NK-92 treated with Interleukin-12 subunit alpha and Interleukin-12 subunit beta, amount 100 ng/mL, for 24 hours (cell line): ENCODE measurements at regions not wholly inside any gene's neighbourhood (a gene's known extent, or its start where the extent isn't known, plus 50 kb on each side); places are given as distances from the start of the nearest gene placed in this dataset.
"Not testable (repeated sequence)": the region's sequence is repeated elsewhere in the genome, so short reads cannot be mapped to it uniquely, and the experiment has no call there.

ENCODE experiments used
- DNase-seq: peaks from one replicate; lab custom pipeline; 2025; lab: John Stamatoyannopoulos, UW

DNA sequence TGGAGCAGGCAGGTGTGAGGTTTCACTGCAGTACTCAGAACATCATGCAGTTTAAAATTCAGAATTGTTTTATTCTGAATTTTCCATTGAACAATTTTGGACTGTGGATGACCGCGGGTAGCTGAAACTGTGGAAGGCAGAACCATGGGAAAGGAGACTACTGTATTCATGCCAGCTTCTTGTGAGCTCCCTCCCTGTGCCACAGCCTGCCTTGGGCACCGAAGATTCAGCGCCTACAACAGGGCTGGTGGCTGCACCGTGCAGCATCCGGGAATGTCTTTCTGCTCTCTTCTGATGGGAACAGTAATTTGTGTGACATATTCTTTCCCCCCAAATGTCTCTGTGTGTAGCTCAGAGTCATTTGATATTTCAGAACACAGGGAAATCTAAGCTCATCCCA lies 118.5 kb upstream of the NKX1-1 start:
- no peak for DNase-seq

DNA sequence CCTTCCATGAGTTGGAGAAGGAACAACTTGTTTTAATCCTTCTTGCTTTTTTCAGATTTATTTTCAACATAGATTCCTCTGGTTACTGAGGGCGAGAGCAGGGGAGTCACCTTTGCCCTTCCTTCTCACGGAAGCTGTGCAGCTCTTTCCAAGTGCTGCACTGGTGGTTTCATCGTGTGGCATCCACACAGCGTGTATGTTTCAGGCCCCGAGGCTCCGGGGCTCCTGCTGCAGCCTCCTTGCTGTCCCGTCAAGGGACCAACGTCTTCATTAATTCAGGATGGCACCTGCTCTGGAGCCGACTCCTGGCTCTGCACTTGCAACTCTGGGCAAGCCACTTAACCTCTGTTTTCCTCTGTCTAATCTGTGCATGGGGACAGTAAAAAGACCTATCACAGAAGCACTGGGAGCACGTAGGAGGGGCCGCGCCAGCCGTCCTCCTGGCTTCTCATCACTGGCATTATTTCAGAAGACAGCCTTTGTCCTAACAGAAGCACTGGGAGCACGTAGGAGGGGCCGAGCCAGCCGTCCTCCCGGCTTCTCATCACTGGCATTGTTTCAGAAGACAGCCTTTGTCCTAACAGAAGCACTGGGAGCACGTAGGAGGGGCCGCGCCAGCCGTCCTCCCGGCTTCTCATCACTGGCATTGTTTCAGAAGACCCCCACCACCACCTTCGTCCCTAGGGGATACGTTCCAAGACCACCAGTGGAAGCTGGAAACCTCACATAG lies 117.8 kb upstream of the NKX1-1 start:
- no peak for DNase-seq

DNA sequence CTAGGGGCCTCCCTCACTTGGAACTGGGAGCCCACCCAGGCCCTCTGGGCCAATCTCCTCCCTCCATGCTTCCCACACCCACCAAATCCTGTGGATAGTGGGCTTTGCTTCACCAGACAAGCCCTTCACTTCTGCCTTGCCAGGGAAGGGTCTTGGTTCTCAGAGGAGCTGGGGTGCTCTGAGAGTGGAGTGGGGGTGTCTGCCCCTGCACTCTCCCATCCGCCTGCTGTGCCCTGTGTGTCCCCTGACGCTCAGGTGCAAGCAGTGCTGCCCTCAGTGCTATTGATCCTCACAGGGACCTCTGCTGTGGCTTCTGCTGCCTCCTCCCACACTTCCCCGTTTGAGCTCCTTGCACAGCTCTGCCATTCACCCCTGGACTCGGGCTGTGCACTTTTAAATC lies 117.3 kb upstream of the NKX1-1 start:
- DNase-seq: no peak

DNA sequence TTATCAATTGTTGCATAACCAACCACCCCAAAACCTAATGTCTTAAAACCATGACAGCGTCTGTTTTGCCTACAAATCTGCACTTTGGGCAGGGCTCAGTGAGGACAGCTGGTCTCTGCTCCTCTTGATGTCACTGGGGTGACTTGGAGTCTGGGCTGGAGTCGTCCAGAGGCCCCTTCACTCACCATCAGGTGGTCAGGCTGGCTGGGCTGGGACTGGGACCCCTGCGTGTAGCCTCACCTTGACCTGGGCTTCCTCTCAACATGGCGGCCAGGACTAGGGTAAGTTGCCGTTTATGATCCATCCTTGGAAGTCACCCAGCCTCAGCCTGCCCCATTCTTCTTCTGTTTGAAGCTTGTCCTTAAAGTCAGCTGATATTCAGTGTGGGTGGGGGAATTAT lies 116.8 kb upstream of the NKX1-1 start:
- DNase-seq: no peak

DNA sequence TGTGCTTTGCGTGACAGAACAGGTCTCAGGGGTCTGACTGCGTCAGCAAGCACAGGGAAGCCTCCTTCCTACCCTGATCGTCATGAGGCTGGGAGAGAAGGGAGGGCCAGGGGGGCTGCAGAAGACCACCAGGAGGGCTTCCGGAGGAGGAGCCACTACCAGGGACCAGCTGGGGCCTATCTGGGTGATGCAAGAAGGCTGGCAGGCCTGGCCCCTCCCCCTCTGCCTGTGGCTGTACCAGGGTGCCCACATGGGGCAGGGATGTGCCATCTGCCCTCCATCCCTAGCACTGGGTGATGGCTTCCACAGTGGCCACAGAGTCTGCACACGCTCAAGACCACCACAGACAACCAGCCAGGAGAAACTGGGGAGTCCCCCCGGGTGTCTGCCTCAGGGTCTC lies 116.4 kb upstream of the NKX1-1 start:
- DNase-seq: no peak

DNA sequence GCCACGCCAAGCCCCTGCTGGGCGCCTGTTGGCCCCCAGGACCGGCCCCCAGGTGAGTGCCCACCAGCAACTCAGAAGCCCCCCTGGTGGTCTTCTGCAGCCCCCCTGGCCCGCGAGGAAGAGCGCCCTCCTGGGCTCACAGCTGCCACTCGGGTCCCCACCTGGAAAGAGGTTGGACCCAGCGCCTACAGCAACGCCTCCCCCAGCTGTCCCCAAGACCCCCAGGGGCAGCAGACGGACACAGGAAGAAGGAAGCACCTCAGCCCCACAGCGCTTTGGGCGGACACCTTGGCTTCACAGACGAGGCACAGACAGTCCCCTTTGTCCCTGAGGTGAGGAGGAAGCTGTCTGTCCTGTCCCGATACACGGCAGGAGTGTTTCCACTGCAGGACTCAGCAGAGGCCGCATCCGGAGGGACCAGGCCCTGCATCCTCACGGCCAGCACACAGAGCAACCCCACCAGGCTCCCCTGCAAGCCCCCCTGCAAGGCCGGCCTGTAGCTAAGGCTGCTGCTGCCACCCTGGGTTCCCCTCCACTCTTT lies 115.6 kb upstream of the NKX1-1 start:
- no peak for DNase-seq

DNA sequence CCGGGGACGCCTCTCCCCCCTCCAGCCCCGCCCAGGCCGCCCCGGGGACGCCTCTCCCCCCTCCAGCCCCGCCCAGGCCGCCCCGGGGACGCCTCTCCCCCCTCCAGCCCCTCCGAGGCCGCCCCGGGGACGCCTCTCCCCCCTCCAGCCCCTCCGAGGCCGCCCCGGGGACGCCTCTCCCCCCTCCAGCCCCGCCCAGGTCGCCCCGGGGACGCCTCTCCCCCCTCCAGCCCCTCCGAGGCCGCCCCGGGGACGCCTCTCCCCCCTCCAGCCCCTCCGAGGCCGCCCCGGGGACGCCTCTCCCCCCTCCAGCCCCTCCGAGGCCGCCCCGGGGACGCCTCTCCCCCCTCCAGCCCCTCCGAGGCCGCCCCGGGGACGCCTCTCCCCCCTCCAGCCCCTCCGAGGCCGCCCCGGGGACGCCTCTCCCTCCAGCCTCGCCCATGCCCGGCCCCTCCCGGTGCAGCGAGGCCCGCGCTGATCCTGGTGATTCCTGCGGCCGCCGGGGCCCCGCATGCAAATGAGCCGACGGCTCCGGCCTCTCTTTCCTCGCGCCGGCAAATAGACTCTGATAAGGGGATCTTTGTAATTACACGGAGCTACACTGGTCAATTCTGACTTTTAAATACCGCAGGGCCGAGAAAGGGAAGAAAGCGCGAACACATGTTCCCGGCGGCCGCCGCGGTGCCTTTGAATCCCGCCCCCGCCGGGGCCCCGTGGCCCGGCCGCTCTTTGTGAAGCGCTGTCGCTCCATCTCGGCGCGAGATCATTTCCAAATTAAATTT lies 114.7 kb upstream of the NKX1-1 start:
- not testable (repeated sequence) for DNase-seq

DNA sequence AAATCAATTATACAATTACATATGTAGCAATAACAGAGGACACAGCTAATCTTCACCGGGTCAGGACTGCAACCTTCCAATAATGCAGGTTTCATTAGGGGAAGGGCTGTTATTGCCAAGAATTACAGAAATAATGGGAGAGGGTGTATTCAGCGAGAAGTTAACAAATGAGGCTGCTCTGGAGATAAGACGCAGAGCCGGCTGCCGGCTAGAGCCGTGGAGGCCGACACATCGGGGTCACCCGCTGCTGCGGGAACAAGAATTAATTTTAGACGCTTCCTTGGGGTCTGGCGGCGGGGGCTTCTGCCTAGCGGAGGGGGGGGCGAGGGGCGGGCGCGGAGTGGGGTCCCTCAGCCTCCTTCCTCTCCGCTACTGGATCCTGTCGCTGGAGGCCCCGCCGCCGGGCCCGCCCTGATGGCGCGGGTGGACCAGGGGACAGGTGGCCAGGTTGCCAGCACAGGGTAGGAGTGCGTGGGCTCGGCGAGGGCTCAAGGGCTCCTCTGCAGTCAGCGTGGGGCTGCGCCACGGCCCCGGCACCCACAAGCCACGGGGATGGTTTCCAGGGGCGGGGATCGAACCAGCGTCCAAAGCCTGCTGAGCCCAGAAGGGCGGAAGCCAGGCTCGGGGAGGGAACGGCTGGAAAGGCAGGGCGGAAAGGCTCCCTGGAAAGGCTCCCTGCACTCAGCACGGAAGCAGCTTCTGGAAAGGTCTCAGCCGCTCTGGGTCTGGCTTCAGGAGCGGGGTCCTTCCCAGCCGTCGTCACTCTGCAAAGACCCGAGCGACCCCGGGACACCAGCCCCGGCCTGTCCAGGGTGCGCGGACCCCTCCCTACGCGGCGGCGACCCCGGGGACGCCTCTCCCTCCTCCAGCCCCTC lies 113.8 kb upstream of the NKX1-1 start:
- no peak for DNase-seq

DNA sequence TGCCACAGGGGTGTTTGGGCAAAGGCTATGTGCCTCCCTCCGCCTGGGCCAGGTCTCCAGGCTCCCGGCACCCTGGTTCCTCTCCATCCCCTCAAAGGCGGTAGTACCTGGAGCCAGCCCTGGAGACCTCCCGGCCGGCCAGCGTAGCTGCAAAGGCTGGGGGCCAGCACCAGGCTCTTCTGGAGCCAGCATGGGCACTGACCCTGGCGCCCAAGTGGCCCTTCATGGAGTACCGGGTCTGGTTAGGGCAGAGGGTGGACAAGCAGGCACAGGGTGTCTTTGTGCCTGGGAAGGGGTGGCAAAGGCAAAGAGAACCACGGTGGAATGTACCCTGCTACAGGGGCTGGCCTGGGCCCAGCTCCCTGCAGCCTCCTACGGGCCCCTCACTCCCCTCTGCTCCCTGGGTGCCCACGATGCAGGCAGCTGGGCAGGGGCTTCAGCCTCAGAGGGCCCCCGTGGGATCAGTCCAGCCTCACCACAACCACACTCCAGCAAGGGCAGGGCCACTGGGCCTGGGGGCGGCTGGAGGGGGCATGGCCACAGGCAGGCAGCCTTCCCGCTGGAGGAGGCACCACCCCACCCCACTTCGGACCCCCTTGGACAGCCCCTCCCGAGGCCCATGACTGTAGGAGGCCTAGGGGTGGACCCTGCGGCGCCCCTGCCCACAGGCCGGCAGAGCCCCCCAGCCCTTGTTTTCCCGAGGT lies 112.9 kb upstream of the NKX1-1 start:
- DNase-seq: no peak

DNA sequence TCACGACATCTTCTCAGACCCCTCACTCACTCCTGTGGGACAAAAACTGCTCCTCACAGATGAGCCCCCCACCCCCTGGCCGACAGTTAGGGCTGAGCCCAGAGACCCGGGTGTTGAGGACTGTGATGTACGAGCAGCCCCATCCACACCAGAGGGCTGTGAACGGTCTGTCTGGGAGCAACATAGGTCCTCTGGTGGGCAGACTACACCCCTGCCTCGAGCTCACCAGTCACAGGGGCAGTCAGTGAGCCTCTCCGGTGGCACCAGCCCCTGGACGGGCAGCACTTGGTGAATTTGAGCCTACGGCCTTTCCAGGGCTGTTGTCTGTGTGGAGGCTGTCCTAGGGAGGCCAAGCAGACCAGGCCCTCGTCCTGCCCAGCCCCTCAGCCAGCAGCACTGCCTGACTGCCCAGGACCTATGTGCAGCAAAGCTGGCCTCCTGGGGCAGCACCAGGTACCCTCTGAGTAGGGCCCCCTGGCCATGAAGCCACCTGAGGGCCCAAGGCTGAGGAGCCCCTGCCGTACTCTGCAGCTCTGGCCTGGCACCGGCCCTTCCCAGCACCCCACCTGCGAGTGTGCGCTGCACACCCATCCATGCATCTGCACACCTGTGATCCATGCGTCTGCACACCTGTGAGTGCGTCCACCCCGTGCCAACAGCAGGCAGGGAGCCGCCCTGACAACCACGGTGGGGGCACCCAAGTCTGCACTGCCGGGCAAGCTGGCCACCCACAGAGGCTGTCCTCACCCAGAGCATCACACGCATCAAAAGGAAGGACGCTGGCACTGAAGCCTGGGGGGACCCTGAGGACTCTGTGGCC lies 111.6 kb upstream of the NKX1-1 start:
- DNase-seq: no peak

DNA sequence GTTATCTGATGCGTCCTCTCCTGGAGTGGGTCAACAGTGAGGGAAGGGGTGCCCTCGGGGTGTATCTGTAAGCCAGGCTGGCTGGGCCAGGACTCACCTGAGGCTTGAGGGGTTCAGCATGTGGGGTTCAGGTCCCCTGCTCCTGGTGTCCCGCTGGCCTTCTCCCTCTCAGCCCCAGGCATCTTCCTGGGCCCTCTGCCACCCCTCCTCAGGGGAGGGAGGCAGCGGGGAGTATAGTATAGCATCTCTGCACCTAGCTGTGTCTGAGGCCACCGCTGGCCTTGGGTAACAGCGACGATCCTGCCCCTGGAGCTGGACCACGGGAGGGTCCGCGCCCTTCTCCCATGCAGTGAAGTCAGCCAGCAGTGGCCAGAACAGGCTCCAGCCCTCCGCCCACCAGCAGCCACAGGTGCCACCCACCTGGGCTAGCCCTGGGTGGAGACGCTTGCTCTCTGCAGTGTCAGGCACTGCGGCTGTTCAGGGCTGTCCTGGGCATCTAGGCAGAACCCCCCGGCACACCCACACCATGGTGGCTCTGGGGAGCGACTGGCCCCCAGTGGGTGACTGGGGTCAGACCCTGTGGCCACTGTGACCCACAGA lies 110.7 kb upstream of the NKX1-1 start:
- DNase-seq: no peak

DNA sequence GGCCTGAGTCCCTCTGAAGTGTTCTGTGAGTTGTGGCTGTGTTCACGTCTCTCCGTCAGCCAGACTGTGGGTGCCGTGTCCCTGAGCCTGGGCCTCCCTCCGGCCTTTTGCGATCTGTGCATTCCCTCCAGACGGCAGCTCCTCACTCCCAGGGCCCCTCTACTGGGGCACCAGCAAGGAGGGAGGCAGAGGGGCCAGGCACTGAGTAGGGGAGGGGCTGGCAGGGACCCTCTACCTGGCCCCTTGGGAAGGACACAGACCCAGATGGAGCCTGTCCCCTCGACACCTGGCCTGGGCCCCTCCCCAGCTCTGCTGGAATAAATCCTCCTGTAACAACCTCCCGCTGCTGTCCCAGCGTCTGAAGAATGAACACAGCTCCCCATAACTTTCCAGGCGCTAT lies 110.0 kb upstream of the NKX1-1 start:
- DNase-seq: no peak

DNA sequence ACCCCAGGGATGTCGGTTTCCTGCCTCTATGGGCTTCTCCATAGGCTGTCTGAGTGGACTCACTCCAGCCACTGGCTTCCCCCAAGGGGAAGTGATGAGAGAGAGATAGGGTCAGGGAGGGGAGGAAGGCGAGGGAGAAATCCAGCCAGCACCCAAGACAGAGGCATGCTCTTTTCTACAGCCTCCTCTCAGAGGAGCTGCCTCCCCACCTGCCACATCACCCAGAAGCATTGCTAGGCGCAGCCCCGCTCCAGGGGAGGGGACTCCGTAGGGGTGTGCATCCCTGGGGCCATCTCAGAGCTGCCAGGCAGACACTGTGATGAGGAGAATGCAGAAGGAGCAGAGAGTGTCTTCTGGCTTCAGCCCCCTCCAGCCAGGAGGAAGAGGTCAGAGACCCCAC lies 109.5 kb upstream of the NKX1-1 start:
- DNase-seq: no peak

DNA sequence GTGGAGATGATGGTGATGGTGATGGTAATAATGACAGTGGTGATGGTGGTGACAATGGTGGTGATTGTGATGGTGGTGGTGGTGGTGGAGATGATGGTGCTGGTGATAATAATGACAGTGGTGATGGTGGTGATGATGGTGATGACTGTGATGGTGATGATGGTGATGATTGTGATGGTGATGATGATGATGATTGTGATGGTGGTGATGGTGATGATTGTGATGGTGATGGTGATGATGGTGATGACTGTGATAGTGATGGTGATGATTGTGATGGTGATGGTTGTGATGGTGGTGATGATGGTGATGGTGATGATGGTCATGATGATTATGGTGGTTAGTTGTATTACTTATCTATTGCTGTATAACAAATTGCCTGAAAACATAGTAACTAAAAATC lies 108.9 kb upstream of the NKX1-1 start:
- no peak for DNase-seq

DNA sequence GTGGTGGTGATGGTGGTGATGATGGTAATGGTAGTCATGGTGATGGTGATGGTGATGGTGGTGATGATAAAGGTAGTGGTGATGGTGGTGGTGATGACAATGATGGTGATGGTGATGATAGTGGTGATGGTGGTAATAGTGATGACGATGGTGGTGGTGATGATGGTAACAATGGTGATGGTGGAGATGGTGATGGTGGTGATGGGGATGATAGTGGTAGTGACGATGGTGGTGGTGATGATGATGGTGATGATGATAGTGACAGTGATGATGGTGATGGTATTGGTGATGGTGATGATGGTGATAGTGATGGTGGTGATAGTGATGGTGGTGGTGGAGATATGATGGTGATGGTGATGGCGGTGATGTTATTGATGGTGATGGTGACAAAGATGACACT lies 108.4 kb upstream of the NKX1-1 start:
- DNase-seq: no peak

DNA sequence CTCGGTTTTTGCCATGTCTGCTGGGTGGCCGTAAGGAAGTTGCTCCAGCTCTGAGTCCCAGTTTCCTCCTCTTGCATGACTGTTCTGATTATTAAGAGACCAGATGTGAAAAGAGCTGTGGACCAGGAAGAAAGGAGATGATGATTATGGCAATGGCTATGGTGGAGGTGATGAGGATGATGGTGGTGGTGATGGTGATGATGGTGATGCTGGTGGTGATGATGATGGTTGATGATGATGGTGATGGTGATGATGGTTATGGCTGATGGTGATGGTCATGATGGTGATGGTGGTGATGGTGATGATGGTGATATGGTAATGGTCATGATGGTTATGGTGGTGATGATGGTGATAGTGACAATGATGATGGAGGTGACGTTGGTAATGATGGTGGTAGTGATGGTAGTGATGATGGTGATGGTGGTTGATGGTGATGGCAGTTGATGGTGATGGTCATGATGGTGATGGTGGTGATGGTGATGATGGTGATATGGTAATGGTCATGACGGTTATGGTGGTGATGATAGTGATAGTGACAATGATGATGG lies 107.8 kb upstream of the NKX1-1 start:
- no peak for DNase-seq

DNA sequence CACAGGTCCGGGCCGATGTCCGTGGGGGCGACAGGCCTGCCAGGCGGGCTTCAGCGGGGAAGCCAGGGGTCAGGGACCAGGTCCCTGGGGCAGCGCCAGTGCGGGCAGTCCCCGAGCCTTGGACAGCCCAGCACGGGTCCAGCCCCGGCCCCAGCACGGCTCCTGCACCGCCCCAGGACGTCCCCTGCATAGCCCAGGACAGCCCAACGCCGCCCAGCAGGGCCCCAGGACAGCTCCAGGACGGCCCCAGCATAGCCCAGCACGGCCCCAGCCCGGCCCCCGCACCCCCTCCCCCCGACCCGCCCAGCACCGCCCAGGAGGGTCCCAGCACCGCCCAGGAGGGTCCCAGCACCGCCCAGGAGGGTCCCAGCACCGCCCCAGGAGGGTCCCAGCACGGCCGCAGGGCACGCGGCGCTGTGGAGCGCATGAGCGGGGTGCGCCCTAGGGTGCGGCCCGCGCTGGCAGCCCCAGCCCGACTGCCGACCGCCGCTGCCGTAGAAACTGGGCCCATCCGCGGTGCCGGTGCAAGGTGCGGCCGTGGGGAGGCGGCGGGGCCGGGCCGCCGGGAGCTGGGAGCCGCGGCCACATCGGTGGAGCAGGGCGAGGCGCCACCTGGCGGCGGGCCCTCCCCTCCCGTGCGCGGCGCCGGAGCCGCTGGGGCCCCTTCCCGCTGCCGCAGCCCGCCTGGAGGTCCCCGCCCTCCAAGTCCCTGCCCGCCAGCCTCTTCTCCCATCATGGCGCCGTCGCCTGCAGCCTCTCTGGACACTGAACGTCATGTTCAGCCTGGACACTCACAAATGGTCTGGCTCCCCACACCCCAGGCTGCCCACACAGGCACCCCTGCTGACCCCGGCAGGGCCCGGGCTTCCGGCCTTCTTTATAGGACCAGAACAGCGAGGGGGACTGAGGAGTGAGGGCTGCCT lies 106.8 kb upstream of the NKX1-1 start:
- DNase-seq: no peak

DNA sequence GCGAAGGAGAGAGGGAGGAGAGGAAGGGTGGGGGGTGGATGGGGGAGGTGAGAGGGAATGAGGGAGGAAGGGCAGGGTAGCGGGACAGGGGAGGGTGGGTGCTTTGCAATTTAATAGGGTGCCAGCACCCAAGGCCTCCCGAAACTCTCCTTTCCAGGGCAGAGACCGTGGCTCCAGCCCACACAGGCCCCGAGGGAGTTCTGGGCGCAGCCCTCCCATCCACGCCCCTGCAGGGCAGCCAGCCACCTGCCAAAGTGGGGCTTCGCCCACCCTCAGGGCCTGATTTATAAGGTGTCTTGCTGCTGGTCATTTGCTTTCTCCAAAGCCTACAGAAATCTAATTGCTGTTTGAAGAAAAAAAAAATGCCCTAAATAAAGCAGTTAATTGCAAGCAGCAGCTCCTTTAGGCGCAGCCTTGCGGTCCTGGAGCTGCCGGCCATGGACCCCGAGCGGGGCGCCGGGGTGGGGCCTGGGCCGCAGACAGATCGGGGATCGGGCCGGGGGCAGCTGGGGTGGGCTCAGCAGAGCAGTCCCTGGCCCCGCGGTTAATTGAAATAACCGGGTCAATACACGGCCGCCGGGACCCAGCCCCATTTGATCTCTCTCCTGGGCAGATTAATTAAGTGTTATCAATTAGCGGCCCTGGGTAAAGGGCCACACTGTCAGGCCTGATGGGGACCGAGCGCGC lies 106.0 kb upstream of the NKX1-1 start:
- DNase-seq: no peak
